ENCODE measurements at regions not wholly inside any gene's neighbourhood (a gene's known extent, or its start where the extent isn't known, plus 50 kb on each side); places are given as distances from the start of the nearest gene placed in this dataset.
"Not testable (repeated sequence)": the region's sequence is repeated elsewhere in the genome, so short reads cannot be mapped to it uniquely, and the experiment has no call there.

GRCh38 chr11:82194521-82194920 is 539.1 kb downstream of the FAM181B start:
- no peak for DNase-seq

- DNase-seq: no peak
Observed at GRCh38 chr11:82191695-82192094, 542.0 kb downstream of the FAM181B start.

- DNase-seq: no peak
Observed at GRCh38 chr11:82185925-82186324, 547.7 kb downstream of the FAM181B start.

- DNase-seq: no peak
Observed at GRCh38 chr11:82184966-82185365, 548.7 kb downstream of the FAM181B start.

GRCh38 chr11:82183346-82183745 is 550.3 kb downstream of the FAM181B start:
- no peak for DNase-seq

- not testable (repeated sequence) for DNase-seq
Observed at GRCh38 chr11:82182697-82183096, 551.0 kb downstream of the FAM181B start.

- not testable (repeated sequence) for DNase-seq
Observed at GRCh38 chr11:82181796-82182195, 551.9 kb downstream of the FAM181B start.

GRCh38 chr11:82176945-82177344 is 556.7 kb downstream of the FAM181B start:
- no peak for DNase-seq

GRCh38 chr11:82176365-82176764 is 557.3 kb downstream of the FAM181B start:
- no peak for DNase-seq

GRCh38 chr11:82174610-82175009 is 559.1 kb downstream of the FAM181B start:
- no peak for DNase-seq

- DNase-seq: no peak
Observed at GRCh38 chr11:82146789-82147188, 586.9 kb downstream of the FAM181B start.

- no peak for DNase-seq
Observed at GRCh38 chr11:82118946-82119345, 614.7 kb downstream of the FAM181B start.

GRCh38 chr11:82117362-82117761 is 616.3 kb downstream of the FAM181B start:
- DNase-seq: no peak

- DNase-seq: no peak
Observed at GRCh38 chr11:82105331-82105998, 628.2 kb downstream of the FAM181B start.

- DNase-seq: no peak
Observed at GRCh38 chr11:82092904-82093303, 640.8 kb downstream of the FAM181B start.

- no peak for DNase-seq
Observed at GRCh38 chr11:82089426-82089825, 644.2 kb downstream of the FAM181B start.

GRCh38 chr11:82085493-82085892 is 648.2 kb downstream of the FAM181B start:
- DNase-seq: no peak

GRCh38 chr11:82082976-82083375 is 650.7 kb downstream of the FAM181B start:
- no peak for DNase-seq

- DNase-seq: no peak
Observed at GRCh38 chr11:82080160-82080559, 653.5 kb downstream of the FAM181B start.

- DNase-seq: no peak
Observed at GRCh38 chr11:82076126-82076525, 657.5 kb downstream of the FAM181B start.

GRCh38 chr11:82059505-82059904 is 674.2 kb downstream of the FAM181B start:
- no peak for DNase-seq

GRCh38 chr11:82056450-82056849 is 677.2 kb downstream of the FAM181B start:
- DNase-seq: no peak

- no peak for DNase-seq
Observed at GRCh38 chr11:82049199-82049598, 684.5 kb downstream of the FAM181B start.

GRCh38 chr11:82047200-82047599 is 686.5 kb downstream of the FAM181B start:
- DNase-seq: no peak

GRCh38 chr11:82046778-82047177 is 686.9 kb downstream of the FAM181B start:
- no peak for DNase-seq

Data from effector CD8-positive, alpha-beta T cell (primary cell).